NCI-H146 treated with DMSO at 0.1 percent for 48 hours (cell line): ENCODE measurements at regions not wholly inside any gene's neighbourhood (a gene's known extent, or its start where the extent isn't known, plus 50 kb on each side); places are given as distances from the start of the nearest gene placed in this dataset.

Experiments used
- DNase-seq: peaks from one replicate; lab custom pipeline; 2025; ENCODE audit not compliant: unreplicated experiment; lab: John Stamatoyannopoulos, UW

DNA sequence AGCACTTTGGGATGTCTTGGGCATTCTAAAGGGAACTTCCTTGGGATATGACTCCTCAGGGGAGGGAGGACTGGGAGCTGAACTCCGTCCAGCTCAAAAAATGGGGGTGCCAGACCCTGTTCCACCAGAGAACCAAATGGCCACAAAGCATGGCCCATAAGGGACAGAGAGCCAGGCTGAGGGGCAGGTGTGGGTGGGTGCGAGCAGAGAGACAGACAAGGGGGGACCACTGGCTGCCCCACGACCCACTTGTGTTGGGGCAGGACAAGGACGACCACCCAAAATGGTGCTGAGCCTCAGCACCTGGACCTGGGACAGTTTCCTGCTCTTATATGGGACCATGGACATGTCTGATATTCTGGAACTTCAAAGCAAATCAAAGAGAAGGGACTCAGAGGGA lies 148.2 kb upstream of the MLN start:
- DNase-seq, result no peak

- no peak for DNase-seq
These were observed 147.4 kb upstream of the MLN start for GRCh38 chr6:33950891-33951889.

DNA sequence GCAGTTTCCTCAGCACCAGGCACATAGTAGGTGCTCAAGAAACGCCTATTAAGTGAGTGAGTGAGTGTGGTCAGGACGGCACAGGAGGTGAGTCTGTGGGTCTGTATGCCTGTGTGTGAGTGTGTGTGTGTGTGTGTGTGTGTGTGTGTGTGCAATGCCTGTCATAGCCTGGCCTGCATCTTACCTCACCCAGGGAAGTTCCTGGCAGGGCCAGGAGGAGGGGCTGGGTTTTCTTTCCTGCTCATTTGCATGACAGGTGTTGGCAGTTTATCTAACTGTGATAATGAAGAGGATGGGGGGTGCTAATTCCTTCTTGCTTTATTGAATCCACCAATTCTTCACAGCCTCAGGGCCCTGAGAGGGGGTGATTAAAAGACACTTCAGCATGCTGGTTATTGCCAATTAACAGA lies 146.7 kb upstream of the MLN start:
- peak; percentile 98 for DNase-seq

- DNase-seq, result no peak
These were observed 146.2 kb upstream of the MLN start for GRCh38 chr6:33949877-33950435.

DNA sequence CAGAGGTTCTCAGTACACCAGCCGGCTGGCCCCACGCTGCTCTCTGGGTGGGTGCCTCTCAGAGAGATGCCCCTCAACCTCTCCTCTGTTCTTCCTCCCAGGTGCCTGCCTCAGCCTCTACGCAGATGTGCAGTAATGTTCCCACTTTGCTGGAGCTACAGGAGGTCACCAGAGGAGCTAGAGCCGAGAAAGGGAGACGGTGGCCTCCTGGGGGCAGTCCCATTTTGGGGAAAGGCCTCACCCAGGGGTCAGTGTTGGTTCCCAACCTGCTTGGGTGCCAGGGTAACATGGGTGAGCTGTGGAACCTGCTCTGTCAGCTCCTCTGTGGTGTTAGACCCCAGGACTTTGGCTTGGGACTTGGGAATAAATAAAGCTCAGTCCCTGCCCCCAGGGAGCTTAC lies 145.3 kb upstream of the MLN start:
- no peak for DNase-seq

DNA sequence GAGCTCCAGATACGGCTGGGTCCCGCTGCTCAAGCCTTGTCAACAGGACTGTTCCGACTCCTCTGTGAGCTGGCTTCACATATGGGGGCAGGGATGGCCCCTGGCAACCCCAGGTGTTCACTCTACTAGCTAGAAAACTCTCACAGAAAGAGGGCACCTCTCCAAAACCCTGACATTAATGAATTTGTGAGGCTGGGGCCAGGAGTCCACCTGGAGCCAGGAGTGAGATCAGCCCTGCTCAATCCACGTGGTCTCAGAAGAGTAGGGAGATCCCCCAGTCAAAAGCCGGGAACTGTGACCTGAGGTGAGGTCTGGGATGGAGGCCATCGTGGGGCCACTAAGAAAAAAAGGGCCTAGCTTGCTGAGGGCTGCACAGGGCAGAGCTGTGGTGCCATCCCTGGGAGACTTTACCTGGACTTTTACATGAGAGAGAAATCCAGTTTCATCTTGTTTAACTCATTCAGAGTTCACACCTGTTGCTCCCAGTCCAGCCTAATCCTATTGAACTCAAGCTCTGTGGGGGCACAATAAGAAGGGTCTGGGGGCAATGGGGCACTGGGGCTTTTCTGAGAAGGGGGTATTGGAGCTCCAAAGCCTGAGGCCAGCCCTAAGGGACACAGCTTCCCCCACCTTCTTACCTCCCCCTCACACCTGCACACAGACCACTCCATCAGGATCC lies 144.3 kb upstream of the MLN start:
- no peak for DNase-seq

GRCh38 chr6:33947047-33947446 lies 143.2 kb upstream of the MLN start:
- no peak for DNase-seq

GRCh38 chr6:33945931-33946330 lies 142.1 kb upstream of the MLN start:
- DNase-seq, result no peak

GRCh38 chr6:33944686-33945411 lies 141.0 kb upstream of the MLN start:
- DNase-seq, result no peak

GRCh38 chr6:33936886-33937285 lies 133.1 kb upstream of the MLN start:
- DNase-seq, result no peak

DNA sequence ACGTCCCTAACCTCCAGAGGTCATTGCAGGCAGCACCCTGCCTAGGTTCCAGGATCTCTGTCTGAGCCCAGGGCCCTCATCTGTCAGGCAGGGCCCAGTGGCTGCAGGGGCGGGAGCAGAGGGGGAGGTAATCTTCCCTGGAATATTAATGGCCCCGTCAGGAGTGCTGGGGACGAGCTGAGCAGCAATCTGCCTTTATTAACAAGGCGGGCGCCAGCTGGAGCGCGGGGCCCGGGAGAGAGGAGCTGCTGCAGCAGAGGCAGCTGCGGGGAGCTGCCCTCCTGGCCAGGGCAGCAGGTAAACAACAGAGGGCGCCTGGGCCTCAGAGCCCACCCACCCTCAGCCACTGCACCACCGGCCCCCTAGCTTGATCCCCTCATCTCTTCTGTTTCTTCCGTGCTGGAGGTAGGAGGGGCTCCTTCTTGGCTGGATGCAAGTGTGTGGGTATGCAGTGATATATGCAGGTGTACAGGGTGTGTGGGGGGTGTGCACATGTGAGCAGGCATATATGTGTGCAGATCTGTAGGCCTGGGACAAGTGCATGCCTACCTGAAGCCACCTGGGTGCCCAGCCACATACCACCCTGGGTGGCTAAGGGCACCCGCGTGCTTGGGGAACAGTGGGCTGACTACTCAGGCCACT lies 131.8 kb upstream of the MLN start:
- DNase-seq, result peak; percentile 35

DNA sequence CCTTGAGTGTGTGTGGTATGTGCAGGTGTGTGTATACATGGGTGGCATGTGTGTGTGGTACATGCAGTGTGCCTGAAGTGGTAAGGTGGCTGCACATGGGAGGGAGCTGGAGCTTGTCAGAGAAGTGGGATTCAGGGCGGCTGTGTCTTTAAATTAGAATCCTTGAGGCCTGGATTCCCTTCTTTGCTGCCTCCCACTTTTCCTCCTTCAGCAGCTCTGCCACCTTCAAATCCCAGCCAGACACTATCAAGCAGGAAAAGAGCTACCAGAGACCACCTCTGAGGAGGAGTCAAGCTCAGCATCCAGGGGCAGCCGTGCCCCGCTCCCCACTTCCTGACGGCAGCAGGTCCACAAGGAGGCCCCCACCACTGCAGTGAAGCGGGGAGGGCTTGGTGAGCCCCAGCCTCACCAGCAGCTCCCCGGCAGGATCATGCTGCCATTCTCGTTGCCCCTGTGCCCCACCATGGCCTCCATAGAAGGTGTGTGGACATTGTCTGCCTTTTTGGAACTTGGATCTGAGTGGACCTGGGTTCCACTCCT lies 131.0 kb upstream of the MLN start:
- no peak for DNase-seq

- no peak for DNase-seq
These were observed 129.3 kb upstream of the MLN start for GRCh38 chr6:33933101-33933500.

GRCh38 chr6:33931799-33932198 lies 128.0 kb upstream of the MLN start:
- DNase-seq, result no peak

- no peak for DNase-seq
These were observed 125.9 kb upstream of the MLN start for GRCh38 chr6:33929575-33930288.

DNA sequence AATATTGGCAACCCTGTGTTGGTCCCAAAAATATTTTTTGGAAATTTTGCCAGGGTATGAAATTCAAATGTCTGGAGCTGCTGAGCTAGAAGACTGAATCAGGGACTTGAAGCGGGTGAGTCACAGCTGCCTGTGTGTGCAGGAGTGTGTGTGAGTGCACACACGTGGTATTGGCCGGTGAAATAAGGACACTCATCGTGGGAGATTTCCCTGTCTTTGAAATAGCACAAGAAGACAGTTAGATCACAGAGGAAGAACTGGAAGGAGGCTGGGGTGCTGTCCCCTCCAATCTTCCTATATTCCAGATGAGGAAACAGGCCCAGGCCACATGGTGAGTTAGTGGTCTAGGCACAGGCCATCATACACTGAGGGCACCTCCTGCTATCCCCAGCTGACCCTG lies 123.8 kb upstream of the MLN start:
- DNase-seq, result no peak

DNA sequence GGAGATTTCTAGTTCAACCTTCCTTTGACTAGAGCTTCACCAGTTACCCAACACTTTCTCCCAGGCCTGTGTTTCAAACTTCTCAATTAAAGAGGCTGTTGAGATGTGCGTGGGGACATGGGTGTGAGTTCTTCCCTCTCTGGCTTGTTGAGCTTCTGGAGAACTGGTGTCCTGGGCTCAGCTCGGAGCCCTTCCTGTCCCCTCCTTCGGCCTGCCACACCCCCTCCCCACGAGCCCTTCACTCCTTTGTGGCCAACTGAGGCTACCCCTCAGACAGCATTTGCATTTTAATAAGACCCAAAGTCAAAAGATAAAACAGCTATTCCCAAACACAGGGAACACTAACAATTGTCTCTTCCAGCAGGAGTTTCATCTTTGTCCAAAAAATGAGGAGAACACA lies 123.3 kb upstream of the MLN start:
- no peak for DNase-seq

DNA sequence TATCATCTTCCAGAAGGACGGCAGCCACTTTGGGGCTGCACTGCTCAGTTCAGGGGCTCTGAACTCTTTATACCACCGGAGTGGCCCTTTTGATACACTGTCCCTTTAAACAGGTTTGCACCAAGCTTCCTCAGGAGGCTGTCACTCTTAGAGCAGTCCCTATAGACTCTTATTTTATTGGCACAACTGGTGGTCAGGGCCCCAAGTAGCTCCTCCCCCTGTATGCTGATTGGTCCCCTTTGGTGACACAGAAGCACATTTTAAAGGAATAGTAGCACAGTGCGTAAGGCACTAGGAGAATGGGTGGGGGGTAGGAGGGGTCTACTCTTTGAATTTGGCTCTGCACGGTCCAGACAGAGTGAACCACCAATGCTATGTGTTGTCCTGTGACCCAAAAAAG lies 122.6 kb upstream of the MLN start:
- DNase-seq, result peak; percentile 42

DNA sequence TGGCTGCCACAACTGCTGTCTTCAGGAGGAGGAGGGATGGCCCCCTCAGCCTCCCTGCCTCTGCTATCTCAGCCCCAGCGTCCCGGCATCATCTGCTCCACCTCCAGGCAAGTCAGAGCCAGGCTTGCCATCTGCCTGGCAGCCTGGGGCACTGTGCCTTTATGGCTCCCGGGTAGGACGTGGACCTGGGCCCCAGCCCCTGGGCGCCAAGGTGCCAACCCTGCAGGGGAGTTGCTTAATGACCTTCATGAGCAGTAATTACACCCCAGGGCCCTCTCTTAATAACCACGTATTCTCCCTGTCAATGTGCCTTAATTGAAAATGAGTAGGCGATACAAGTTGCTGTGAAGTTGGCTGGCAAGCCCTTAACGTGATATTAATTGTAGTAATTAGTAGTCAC lies 122.1 kb upstream of the MLN start:
- peak; percentile 27 for DNase-seq

- no peak for DNase-seq
These were observed 121.4 kb upstream of the MLN start for GRCh38 chr6:33925210-33925609.
